HG02938 (cell line): ENCODE measurements at regions not wholly inside any gene's neighbourhood (a gene's known extent, or its start where the extent isn't known, plus 50 kb on each side); places are given as distances from the start of the nearest gene placed in this dataset.

Experiments
- ATAC-seq: cut with Tn5 transposase; IDR thresholded peaks from one replicate; pipeline ENCODE4 v1.9.1; 2021; ENCODE audit warnings: mild to moderate bottlenecking, moderate library complexity; ENCODE audit not compliant: unreplicated experiment

DNA sequence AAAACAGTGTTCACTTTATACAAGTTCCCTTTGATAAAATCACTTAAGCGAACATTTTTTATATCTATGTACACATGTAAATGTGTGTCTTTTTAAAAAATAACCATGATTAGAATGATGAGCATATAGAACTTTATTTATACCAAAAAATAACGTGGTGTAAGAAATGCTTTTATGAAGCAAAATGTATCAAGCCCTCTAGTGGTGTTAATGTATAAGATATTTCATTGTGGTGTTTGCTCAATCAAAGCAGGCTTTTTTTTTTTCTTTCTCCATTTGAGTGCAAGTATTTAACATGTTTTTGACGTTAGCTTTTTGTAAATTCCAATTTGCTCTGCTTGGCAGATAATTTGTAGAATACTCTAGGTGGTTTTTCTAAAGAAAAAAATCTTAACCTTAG lies 2092.4 kb upstream of the TENM3 start:
- no peak for ATAC-seq

DNA sequence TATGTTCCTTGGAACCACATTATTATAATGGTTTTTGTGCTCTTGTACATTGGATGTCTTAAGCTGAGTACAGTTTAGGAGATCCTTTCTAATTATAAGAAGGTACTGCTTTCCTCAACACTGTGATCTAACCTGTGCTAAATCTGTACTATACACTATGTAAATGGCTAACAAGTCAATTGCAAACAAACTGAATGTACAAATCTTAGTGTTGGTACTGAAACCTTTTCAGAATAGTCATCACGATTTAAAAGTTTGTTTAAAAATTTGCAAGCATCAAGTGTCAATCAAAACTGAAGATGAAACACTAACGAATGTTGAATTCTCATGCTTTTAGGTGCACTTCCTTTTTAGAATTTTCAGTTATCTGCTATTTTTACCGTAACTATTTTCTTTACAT lies 2090.4 kb upstream of the TENM3 start:
- ATAC-seq, result peak; percentile 46

DNA sequence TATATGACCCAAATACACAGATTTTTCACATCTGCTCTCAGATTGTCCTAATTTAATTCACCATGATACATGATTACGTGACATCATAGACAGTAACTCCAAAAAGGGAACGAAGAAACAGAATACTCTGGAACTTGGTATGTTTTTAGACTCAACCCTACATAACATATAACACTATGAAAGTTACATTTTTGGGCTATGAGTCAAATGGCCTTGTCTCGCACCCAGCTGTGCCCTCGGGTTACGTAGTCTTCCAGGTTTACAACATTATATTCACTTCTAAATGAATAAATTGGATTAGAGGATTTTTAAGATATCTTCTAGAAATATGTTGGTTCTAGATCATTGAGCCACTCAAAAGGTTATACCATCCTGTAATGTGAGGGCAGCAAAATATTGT lies 2089.6 kb upstream of the TENM3 start:
- no peak for ATAC-seq

DNA sequence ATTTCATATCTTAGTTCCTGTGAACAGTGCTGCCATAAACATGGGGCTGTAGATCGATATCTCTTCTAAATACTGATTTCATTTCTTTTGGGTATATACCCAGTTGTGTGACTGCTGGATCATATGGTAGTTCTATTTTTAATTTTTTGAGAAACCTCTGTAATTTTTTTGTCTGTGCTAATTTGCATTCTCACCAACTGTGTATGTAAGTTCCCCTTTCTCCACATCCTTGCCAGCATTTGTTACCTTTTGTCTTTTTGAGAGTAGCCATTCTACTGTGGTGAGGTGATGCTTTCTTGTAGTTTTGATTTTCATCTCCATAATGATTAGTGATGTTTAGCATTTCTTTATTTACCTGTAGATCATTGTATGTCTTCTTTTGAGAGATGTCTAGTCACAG lies 2086.5 kb upstream of the TENM3 start:
- ATAC-seq, result peak; percentile 62

DNA sequence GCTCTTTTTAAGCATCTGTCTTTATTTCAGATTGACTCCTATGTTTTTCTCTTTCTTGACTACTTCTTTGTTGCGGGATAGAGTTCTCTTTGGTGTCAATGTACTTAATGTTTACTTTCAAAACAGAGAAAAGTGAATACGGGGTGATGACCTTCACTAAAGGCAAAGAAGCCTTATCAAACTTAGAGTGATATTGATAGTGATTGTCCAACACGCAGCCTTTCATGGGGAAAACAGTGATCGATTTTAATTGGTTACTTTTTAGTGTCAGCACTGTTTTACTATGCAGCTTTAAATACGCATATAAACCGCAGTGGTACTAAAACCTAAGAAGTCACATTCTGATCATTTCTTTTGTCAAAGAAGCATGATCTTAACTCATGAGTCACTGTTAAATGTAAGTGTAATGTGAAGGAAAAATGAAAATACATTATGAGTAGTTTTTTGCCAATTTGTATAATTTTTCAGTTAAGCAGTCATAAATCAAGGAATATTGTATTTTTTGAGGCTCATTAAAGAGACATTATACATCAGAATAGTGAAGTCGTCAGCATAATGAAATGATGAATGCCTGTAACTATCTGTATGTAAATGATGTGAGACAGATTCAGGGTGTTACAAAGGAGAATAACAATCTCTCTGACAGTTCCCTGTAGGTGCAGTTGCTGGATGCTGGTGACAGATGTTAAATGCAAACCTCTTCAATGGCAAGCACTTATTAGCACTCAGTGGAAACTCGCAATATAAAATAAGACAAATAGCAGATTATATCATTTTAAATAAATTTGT lies 2082.8 kb upstream of the TENM3 start:
- ATAC-seq, result no peak

DNA sequence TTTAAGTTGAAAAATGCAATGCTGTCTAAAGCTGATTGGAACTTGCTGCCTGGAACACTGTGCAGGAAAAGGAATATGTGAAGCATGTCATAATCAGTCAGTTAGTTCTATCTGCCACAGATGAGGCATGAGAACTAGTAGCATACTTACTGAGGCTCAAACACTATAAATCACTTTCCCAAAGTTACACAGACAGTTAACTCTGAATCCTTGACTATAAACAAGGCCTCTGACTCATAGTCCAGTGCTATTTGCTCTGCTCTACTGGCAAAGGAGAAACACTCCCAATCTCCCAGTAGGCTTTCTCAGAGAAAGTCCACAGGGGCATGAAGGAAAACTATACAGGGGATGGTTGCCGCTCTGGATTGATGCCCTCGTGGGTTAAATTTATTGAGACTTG lies 2078.4 kb upstream of the TENM3 start:
- no peak for ATAC-seq

- ATAC-seq, result no peak
Observed at GRCh38 chr4:180169394-180169793, 2073.8 kb upstream of the TENM3 start.

GRCh38 chr4:180169966-180170365 lies 2073.2 kb upstream of the TENM3 start:
- ATAC-seq, result no peak

DNA sequence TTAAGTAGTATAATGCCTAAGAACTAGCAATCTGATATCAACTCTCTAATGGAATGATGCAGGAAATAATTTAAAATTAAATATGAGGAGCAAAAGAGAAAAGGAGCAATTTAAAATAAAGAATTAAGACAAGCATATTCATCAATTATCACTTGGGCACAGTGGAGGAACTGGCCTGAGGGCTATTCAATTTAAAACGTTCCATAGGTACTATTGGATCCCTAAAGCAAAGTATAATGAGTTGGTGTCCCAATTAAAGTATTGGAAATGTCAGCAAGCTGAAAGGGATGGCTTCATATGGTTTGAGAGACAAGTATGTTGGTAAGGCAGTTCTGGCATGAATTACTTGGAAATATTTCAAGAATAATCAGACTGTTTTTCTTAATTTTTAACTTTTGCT lies 2064.1 kb upstream of the TENM3 start:
- ATAC-seq, result no peak

GRCh38 chr4:180189666-180190065 lies 2053.5 kb upstream of the TENM3 start:
- no peak for ATAC-seq

DNA sequence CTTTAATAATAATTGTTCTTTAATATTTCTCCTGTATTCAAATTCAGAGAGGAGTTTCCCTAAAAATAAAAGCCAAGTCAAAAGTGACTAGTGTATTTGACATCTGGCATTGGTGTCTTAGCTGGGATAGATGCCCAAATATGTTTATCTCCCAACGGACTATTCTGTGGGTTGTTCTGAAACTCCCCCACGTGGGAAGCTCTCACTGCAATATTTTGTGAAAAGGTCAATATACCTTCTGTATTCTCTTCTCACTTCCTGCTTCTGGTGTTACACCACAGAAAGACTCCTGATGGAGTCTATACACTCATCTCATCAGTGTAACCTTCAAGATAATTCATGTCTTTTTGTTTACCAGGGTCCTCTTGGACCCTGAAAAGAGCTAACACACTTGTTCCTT lies 2052.8 kb upstream of the TENM3 start:
- peak; percentile 86 for ATAC-seq

GRCh38 chr4:180197471-180197870 lies 2045.7 kb upstream of the TENM3 start:
- no peak for ATAC-seq

DNA sequence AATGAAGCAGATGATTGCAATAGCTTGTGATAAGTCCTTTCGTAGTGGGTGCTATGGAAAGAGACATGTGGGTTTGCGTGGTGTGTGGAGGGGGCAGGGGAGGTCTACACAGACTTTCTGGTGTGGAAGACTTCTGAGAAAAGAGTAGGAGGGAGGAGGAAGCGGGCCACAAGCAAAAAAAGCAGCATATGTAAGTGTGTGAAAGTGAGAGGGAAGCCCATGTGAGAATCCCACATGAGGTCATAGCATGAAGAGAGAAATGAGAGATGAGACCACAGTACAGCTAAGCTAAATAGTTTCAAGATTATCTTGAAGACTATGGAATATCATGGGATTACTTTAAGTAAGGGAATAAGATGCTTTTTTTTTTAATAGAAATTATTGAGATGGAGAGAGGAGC lies 2039.9 kb upstream of the TENM3 start:
- peak; percentile 98 for ATAC-seq

- no peak for ATAC-seq
Observed at GRCh38 chr4:180205276-180205675, 2037.9 kb upstream of the TENM3 start.

GRCh38 chr4:180207921-180208320 lies 2035.3 kb upstream of the TENM3 start:
- no peak for ATAC-seq

GRCh38 chr4:180217070-180217469 lies 2026.1 kb upstream of the TENM3 start:
- ATAC-seq, result no peak

DNA sequence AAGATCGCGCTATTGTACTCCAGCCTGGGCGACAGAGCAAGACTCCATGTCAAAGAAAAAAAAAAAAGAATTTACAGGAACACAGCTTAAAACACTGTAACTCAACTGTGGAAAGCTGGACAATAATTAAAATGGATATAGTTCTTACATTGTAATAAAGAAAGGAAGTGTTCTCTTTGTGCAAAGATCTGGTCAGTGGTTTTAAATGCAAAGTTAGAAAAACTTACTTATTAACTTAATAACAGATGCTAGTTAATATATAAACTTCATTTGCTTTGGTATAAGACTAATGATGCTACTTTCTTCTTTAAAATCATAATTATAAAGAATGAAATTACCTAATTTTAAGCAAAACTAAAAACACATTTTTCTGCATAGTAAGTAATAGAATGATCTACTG lies 2024.1 kb upstream of the TENM3 start:
- ATAC-seq, result no peak

DNA sequence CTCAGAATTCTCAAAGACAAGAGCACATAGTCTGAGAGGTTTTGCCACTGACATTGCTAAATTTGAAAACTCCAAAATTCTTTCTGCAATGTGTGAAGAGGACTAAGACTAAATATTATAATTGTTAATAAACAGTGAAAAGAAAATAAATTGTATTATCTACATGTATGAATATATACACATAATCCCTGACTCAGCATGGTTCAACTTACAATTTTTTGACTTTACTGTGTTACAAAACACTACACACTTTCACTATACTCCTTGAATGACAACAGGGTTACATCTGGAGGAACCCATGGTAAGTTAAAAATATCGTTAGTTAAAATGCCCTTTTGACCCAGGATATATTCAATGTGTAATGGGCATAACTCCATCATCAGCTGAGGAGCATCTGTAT lies 2017.2 kb upstream of the TENM3 start:
- ATAC-seq, result no peak

DNA sequence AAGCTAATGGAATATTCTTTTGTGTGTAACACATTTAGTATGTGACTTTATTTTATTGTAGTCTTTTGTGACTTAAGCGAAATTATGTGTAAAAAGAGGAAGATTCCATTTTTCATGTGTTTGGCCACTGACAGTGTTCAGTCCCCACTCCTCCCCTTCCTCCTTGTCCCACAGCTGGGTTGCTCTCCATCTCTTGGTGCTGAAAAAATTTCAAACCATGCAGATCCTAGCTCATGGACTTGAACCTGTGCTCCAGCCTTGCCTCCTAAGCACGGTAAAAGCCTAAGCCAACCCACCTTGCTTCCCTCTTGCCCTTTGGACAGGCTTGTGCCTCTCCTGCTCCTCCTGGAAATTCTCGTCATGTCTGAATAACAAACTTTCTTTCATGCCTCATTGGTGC lies 2008.5 kb upstream of the TENM3 start:
- no peak for ATAC-seq

GRCh38 chr4:180240670-180241069 lies 2002.5 kb upstream of the TENM3 start:
- ATAC-seq, result no peak

DNA sequence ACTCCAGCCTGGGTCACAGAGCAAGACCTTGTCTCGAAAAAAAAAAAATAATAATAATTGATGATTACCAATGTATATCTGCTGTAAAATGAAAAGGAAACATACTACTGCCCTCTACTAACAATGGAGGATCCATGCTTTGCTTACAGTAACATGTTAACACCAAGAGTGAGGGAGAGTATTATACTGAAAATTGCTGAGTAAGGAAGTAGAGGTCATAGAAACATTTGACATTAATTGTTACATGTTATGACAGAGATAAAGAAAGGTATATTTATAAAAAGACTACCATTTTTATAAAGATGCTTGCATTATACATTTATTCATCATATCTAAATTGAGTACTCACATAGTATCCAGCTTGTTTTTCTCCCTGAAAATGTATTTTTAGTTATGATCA lies 1989.8 kb upstream of the TENM3 start:
- no peak for ATAC-seq

- ATAC-seq, result no peak
Observed at GRCh38 chr4:180261346-180261745, 1981.9 kb upstream of the TENM3 start.

- peak; percentile 97 for ATAC-seq
Observed at GRCh38 chr4:180280076-180280475, 1963.1 kb upstream of the TENM3 start.
